ENCODE measurements at regions not wholly inside any gene's neighbourhood (a gene's known extent, or its start where the extent isn't known, plus 50 kb on each side); places are given as distances from the start of the nearest gene placed in this dataset.

DNA sequence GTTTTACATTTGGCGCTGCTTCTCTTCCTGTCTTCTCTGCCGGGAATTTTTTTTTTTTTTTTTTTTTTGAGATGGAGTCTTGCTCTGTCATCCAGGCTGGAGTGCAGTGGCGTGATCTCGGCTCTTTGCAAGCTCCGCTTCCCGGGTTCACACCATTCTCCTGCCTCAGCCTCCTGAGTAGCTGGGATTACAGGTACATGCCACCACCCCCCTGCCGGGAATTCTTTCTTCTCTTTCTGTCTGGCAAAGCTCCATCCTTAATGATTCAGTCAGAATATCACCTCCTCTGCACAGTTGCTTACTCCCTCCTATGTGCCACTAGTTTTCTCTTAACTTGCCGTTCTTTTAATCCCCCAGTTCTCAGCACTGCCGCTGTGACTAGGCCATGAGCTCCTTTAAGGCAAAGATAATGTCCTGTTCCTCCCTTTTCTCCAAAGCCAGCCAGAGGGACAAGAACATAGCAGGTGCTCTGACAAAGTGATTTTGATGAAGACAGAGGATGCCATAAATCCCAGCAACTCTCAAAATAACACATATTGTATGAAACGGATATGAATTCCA is 112.1 kb upstream of the LRATD1 start:
- H3K4me3 Mint-ChIP-seq (ENCODE audit: low read depth) = no peak overlapping the region
- DNase-seq (ENCODE audit: low spot score, unreplicated experiment) = no peak
- H3K27me3 Mint-ChIP-seq = no peaks in the 10 kb centered on the region
- H3K4me1 Mint-ChIP-seq (ENCODE audit: low read depth) = peaks cover 6% of the 10 kb centered on the region
- H3K36me3 Mint-ChIP-seq (ENCODE audit: insufficient read depth) = no peaks in the 10 kb centered on the region
- TF ChIP-seq, protein P1, sequence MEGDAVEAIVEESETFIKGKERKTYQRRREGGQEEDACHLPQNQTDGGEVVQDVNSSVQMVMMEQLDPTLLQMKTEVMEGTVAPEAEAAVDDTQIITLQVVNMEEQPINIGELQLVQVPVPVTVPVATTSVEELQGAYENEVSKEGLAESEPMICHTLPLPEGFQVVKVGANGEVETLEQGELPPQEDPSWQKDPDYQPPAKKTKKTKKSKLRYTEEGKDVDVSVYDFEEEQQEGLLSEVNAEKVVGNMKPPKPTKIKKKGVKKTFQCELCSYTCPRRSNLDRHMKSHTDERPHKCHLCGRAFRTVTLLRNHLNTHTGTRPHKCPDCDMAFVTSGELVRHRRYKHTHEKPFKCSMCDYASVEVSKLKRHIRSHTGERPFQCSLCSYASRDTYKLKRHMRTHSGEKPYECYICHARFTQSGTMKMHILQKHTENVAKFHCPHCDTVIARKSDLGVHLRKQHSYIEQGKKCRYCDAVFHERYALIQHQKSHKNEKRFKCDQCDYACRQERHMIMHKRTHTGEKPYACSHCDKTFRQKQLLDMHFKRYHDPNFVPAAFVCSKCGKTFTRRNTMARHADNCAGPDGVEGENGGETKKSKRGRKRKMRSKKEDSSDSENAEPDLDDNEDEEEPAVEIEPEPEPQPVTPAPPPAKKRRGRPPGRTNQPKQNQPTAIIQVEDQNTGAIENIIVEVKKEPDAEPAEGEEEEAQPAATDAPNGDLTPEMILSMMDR (IDR thresholded peaks at IDR 0.05; ENCODE audit: unreplicated experiment) = no peak
- H3K27ac Mint-ChIP-seq = no peak overlapping the region
- H3K9me3 Mint-ChIP-seq (ENCODE audit: low read depth) = peaks cover 9% of the 10 kb centered on the region

DNA sequence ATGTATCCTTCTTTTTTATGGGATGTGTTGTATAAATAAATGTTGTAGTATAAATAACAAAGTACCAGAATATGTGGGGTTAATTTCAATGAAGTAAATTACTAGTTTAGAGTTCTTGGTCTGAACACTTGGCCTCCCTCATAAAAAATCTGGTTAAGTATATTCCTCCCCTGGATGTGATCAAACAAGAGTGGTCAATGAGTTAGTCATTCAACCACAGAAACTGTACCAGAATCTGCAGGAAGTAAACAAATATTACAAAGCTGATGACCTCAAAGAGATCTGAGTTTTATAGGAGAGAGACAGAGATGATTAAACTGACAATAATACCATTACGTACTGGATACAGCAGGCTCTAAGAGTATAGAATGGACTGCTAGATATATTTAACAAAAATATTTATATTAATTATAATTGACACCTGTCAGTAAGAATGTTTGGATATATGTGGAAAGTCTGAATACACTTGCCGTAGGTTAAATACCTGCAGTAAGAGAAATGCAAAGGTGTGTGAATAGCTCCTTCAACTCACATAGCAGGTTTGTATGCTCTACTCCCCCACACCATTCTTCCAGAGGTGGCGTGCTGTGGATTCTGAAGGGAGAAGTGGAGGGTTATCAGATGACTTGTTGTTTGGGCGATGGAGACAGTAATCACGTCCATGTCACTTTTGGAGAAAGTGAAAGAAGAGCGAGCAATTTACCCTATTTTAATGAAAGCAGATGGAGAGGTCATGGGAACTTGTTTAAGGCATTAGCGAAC is 108.3 kb upstream of the LRATD1 start:
- Mint-ChIP-seq H3K36me3 (ENCODE audit: insufficient read depth) (no peaks in the 10 kb centered on the region), H3K9me3 (ENCODE audit: low read depth) (peaks cover 9% of the 10 kb centered on the region), H3K27ac (no peak overlapping the region), H3K4me3 (ENCODE audit: low read depth) (no peak overlapping the region), H3K27me3 (no peaks in the 10 kb centered on the region), H3K4me1 (ENCODE audit: low read depth) (peaks cover 5% of the 10 kb centered on the region)
- no peak for DNase-seq (ENCODE audit: low spot score, unreplicated experiment)
- TF ChIP-seq, protein P1 (IDR thresholded peaks at IDR 0.05; ENCODE audit: unreplicated experiment) = no peak

DNA sequence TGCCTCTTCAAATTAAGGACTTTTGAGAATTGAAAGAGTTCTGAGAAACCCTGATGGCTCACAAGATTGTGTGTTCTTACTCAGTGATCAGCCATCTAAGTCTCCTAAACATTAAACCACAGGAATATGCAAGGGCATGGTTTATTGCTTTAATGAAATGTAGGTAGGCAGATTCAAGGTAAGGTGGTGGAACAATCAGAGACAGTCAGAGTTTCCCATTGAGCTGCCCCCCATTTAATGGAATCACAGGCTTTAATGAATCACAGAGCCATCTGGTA is 107.8 kb upstream of the LRATD1 start:
- no peaks in the 10 kb centered on the region for H3K27me3 Mint-ChIP-seq
- TF ChIP-seq, protein P1 (IDR thresholded peaks at IDR 0.05; ENCODE audit: unreplicated experiment) = no peak
- H3K4me3 Mint-ChIP-seq (ENCODE audit: low read depth) = no peak overlapping the region
- DNase-seq (ENCODE audit: low spot score, unreplicated experiment) = no peak
- H3K4me1 Mint-ChIP-seq (ENCODE audit: low read depth) = peaks cover under 1% of the 10 kb centered on the region
- H3K27ac Mint-ChIP-seq = no peak overlapping the region
- peaks cover 9% of the 10 kb centered on the region for H3K9me3 Mint-ChIP-seq (ENCODE audit: low read depth)
- H3K36me3 Mint-ChIP-seq (ENCODE audit: insufficient read depth) = no peaks in the 10 kb centered on the region

DNA sequence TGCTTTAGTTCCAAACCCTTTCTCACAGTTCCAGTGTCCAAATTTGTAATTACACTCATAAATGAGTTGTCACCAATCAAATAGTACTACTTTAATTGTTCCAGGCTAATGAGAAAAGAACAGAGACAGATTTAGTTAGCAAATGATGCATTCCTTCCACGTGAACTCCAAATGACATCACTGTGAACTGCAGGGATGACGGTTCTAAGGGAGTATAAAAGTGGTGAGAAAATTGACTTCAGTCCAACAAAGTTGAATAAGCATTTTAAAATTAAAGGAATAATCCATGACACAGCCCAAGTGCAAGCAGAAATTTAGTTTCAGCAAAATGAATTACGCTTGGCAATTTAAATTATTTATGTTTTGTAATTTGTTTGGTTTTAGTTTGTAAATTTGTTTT is 102.0 kb upstream of the LRATD1 start:
- no peaks in the 10 kb centered on the region for H3K36me3 Mint-ChIP-seq (ENCODE audit: insufficient read depth)
- peaks cover 4% of the 10 kb centered on the region for H3K9me3 Mint-ChIP-seq (ENCODE audit: low read depth)
- H3K4me3 Mint-ChIP-seq (ENCODE audit: low read depth) = no peak overlapping the region

DNA sequence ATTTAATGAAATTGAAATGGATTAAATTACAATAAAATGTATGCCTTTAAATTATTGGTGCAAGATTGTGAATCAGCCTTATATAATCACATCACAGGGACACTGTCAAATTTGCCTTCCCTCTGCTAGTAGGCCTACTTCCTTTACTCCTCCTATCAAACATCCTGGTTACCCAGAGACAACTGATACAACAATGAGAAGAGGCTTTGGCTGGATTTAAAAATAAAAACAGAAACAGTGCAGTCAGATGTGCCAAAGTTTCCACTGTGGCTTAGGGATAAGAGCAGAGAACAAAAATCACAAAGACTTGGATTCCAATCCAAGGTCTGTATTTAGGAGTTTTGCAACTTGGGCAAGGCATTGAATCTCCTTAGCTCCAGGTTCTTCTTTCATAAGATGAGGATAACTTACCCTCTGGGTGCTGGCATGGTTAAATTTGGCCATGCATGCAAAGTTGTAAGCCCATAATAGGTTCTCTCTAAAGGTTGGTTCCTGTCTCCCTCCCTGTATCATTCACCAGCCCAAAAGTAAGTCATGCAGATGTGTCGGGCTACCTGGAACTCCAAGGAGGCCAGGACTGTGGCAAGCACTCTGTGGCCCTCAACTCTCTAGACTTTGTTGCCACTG is 99.3 kb upstream of the LRATD1 start:
- no peaks in the 10 kb centered on the region for H3K36me3 Mint-ChIP-seq (ENCODE audit: insufficient read depth)
- no peak overlapping the region for H3K27ac Mint-ChIP-seq
- peaks cover 5% of the 10 kb centered on the region for H3K4me1 Mint-ChIP-seq (ENCODE audit: low read depth)
- H3K4me3 Mint-ChIP-seq (ENCODE audit: low read depth) = no peak overlapping the region
- TF ChIP-seq, protein P1 (IDR thresholded peaks at IDR 0.05; ENCODE audit: unreplicated experiment) = no peak
- peaks cover 4% of the 10 kb centered on the region for H3K9me3 Mint-ChIP-seq (ENCODE audit: low read depth)
- DNase-seq (ENCODE audit: low spot score, unreplicated experiment) = no peak
- no peaks in the 10 kb centered on the region for H3K27me3 Mint-ChIP-seq

More for the DNA sequence above, 102.0 kb upstream of the LRATD1 start:
- Mint-ChIP-seq H3K4me1 (ENCODE audit: low read depth) (peaks cover 3% of the 10 kb centered on the region), H3K27me3 (no peaks in the 10 kb centered on the region), H3K27ac (no peak overlapping the region)
- DNase-seq (ENCODE audit: low spot score, unreplicated experiment) = no peak
- TF ChIP-seq, protein P1 (IDR thresholded peaks at IDR 0.05; ENCODE audit: unreplicated experiment) = no peak
